Fibroblast of lung (primary cell): ENCODE measurements at regions not wholly inside any gene's neighbourhood (a gene's known extent, or its start where the extent isn't known, plus 50 kb on each side); places are given as distances from the start of the nearest gene placed in this dataset.

Experiments used
- CTCF ChIP-seq, 2 donors: IDR thresholded peaks in 1 of 2; conservative IDR thresholded peaks in 1 of 2; 1 replicate in 1 of 2; 2 replicates in 1 of 2; pipeline ENCODE4 v1.5.1; 2011 to 2012; ENCODE audit warnings: low read length in 2 of 2, control low read depth in 1 of 2, inconsistent platforms in 1 of 2, low read depth in 1 of 2, mild to moderate bottlenecking in 1 of 2
- EZH2 ChIP-seq: IDR thresholded peaks from 2 replicates; pipeline ENCODE4 v1.5.1; 2012; ENCODE audit warnings: low read length, control low read depth, mild to moderate bottlenecking; ENCODE audit errors: missing control alignments

- TF ChIP-seq CTCF (conservative IDR thresholded peaks at IDR 0.05 in 1 of 2, IDR thresholded peaks at IDR 0.05 in 1 of 2; ENCODE audit: low read depth in 1 of 2, low read length in 2 of 2) (no peak), EZH2 (no peak)
These were observed 212.4 kb downstream of the COPRS start for GRCh38 chr17:31646642-31647041.
